ENCODE measurements at regions not wholly inside any gene's neighbourhood (a gene's known extent, or its start where the extent isn't known, plus 50 kb on each side); places are given as distances from the start of the nearest gene placed in this dataset.

DNA sequence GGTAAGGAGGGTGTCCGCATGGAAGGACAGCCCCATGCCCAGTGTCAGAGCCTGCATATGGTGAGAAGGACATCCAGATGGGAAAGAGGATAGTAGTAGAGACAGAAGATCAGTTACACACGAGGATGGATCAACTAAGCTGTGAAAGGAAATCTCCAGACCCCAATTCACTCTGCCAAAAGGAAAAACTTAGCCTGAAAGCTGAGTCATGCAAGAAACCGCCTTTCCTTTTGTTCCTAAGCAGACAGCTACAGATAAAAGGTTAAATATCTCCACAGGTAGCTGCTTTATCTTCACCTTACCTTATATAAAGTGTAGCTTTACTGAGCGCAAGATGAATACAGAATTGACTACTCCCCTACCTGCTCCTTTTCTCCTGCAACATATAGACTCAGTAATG lies 67.3 kb upstream of the LGALSL start:
- no peak overlapping the region for H3K27ac ChIP-seq (ENCODE audit: low read depth in 1 of 2, low read length in 1 of 2)
- no peak for ATAC-seq (ENCODE audit: insufficient read depth, low FRiP score)
- no peaks in the 10 kb centered on the region for H3K27me3 ChIP-seq (ENCODE audit: control insufficient read depth in 3 of 3, insufficient read depth in 3 of 3, low read length in 2 of 3)
- H3K9me3 ChIP-seq (ENCODE audit: control insufficient read depth in 4 of 4, insufficient read depth in 3 of 4, low read length in 3 of 4): peaks cover 0 to 4% (median 1%) of the 10 kb centered on the region in 4 donors
- WGBS, 2 donors: 85 to 86% methylated on average over 4 of the region's 4 CpGs
- DNase-seq: no peak
- H3K36me3 ChIP-seq (ENCODE audit: control insufficient read depth in 4 of 4, insufficient read depth in 4 of 4, low read length in 4 of 4): no peaks in the 10 kb centered on the region
- no peak overlapping the region for H3K9ac ChIP-seq (ENCODE audit: insufficient read depth in 1 of 2, low read length in 2 of 2)
- TF ChIP-seq, protein P1, sequence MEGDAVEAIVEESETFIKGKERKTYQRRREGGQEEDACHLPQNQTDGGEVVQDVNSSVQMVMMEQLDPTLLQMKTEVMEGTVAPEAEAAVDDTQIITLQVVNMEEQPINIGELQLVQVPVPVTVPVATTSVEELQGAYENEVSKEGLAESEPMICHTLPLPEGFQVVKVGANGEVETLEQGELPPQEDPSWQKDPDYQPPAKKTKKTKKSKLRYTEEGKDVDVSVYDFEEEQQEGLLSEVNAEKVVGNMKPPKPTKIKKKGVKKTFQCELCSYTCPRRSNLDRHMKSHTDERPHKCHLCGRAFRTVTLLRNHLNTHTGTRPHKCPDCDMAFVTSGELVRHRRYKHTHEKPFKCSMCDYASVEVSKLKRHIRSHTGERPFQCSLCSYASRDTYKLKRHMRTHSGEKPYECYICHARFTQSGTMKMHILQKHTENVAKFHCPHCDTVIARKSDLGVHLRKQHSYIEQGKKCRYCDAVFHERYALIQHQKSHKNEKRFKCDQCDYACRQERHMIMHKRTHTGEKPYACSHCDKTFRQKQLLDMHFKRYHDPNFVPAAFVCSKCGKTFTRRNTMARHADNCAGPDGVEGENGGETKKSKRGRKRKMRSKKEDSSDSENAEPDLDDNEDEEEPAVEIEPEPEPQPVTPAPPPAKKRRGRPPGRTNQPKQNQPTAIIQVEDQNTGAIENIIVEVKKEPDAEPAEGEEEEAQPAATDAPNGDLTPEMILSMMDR (IDR thresholded peaks at IDR 0.05; ENCODE audit: control extremely low read depth, extremely low read depth): no peak
- H3K4me1 ChIP-seq (ENCODE audit: control insufficient read depth in 5 of 5, insufficient read depth in 5 of 5, low read length in 5 of 5): peaks cover 0 to 4% (median 0%) of the 10 kb centered on the region in 5 donors
- H3K4me3 ChIP-seq: no peak overlapping the region

DNA sequence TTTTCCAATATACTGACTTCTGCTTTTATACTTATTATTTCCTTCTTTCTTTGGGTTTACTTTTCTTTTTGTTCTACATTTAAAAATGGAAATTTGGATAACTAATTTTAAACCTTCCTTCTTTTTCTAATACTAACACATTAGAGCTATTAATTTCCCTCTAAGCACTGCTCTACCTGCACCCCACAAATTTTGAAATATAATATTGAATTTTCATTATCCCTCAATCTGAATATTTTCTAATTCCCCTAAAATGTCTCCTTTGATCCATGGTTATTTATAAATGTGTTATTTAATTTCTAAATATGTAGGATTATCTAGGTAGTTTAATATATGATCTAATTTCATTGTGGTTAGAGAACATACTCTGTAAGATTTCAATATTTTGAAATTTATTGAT lies 63.4 kb upstream of the LGALSL start:
- ATAC-seq (ENCODE audit: insufficient read depth, low FRiP score): no peak
- no peak overlapping the region for H3K9ac ChIP-seq (ENCODE audit: insufficient read depth in 1 of 2, low read length in 2 of 2)
- TF ChIP-seq, protein P1 (IDR thresholded peaks at IDR 0.05; ENCODE audit: control extremely low read depth, extremely low read depth): no peak
- DNase-seq: no peak
- peaks cover 0 to 5% (median 2%) of the 10 kb centered on the region in 4 donors for H3K9me3 ChIP-seq (ENCODE audit: control insufficient read depth in 4 of 4, insufficient read depth in 3 of 4, low read length in 3 of 4)
- H3K36me3 ChIP-seq (ENCODE audit: control insufficient read depth in 4 of 4, insufficient read depth in 4 of 4, low read length in 4 of 4): no peaks in the 10 kb centered on the region
- no peaks in the 10 kb centered on the region for H3K27me3 ChIP-seq (ENCODE audit: control insufficient read depth in 3 of 3, insufficient read depth in 3 of 3, low read length in 2 of 3)
- no peak overlapping the region for H3K27ac ChIP-seq (ENCODE audit: low read depth in 1 of 2, low read length in 1 of 2)
- no peaks in the 10 kb centered on the region for H3K4me1 ChIP-seq (ENCODE audit: control insufficient read depth in 5 of 5, insufficient read depth in 5 of 5, low read length in 5 of 5)
- H3K4me3 ChIP-seq: no peak overlapping the region

DNA sequence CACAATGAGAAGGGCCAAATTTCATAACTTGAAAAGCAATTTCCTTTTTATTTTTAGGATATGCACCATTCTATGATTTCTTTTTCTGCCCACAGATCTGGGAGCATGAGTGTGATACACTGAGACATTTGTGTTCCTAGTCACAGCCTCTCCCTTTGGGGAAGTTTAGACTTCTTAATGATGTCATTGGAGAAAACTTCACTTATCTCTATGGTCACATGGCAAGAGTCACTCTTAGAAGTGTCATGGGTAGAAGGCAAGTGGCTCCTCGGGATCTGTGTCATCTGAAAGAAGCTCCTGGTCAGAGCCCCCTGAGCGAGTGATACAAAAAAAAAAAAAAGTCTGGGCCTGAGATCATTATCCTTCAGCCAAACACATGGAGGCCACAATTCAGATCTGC lies 62.5 kb upstream of the LGALSL start:
- ATAC-seq (ENCODE audit: insufficient read depth, low FRiP score): no peak
- Histone ChIP-seq H3K27me3 (ENCODE audit: control insufficient read depth in 3 of 3, insufficient read depth in 3 of 3, low read length in 2 of 3) (no peaks in the 10 kb centered on the region), H3K9ac (ENCODE audit: insufficient read depth in 1 of 2, low read length in 2 of 2) (no peak overlapping the region), H3K4me1 (ENCODE audit: control insufficient read depth in 5 of 5, insufficient read depth in 5 of 5, low read length in 5 of 5) (no peaks in the 10 kb centered on the region), H3K9me3 (ENCODE audit: control insufficient read depth in 4 of 4, insufficient read depth in 3 of 4, low read length in 3 of 4) (peaks cover 0 to 5% (median 2%) of the 10 kb centered on the region in 4 donors), H3K27ac (ENCODE audit: low read depth in 1 of 2, low read length in 1 of 2) (no peak overlapping the region), H3K36me3 (ENCODE audit: control insufficient read depth in 4 of 4, insufficient read depth in 4 of 4, low read length in 4 of 4) (no peaks in the 10 kb centered on the region), H3K4me3 (no peak overlapping the region)
- TF ChIP-seq, protein P1 (IDR thresholded peaks at IDR 0.05; ENCODE audit: control extremely low read depth, extremely low read depth): no peak
- DNase-seq: no peak
- 76 to 92% methylated on average over 2 of the region's 2 CpGs for WGBS, 2 donors

DNA sequence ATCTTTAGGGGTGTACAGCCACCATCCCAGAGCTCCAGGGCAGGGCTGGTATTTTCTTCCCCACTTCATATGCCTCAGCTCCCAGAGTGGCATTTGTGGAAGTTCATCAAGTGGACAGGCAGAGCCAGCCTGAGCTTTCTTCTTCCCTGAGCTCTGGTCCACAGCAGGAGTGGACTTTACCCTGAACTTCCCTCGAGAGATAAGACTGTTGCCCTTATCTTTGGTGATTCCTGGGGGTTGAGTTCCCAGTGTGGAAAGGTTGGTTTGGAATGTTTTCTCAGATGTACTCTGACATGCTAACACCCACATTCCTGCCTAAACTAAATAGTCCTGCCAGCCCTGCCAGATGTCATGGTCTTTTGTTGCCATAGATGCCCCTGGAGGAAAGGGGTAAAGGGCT lies 62.0 kb upstream of the LGALSL start:
- Histone ChIP-seq H3K4me3 (no peak overlapping the region), H3K4me1 (ENCODE audit: control insufficient read depth in 5 of 5, insufficient read depth in 5 of 5, low read length in 5 of 5) (no peaks in the 10 kb centered on the region), H3K9me3 (ENCODE audit: control insufficient read depth in 4 of 4, insufficient read depth in 3 of 4, low read length in 3 of 4) (peaks cover 0 to 4% (median 1%) of the 10 kb centered on the region in 4 donors), H3K36me3 (ENCODE audit: control insufficient read depth in 4 of 4, insufficient read depth in 4 of 4, low read length in 4 of 4) (no peaks in the 10 kb centered on the region), H3K27me3 (ENCODE audit: control insufficient read depth in 3 of 3, insufficient read depth in 3 of 3, low read length in 2 of 3) (no peaks in the 10 kb centered on the region), H3K27ac (ENCODE audit: low read depth in 1 of 2, low read length in 1 of 2) (no peak overlapping the region), H3K9ac (ENCODE audit: insufficient read depth in 1 of 2, low read length in 2 of 2) (no peak overlapping the region)
- WGBS, 2 donors: 83 to 100% methylated on average over 1 of the region's 1 CpG
- TF ChIP-seq, protein P1 (IDR thresholded peaks at IDR 0.05; ENCODE audit: control extremely low read depth, extremely low read depth): no peak
- no peak for DNase-seq
- ATAC-seq (ENCODE audit: insufficient read depth, low FRiP score): no peak
